Smooth muscle cell (in vitro differentiated cells): ENCODE measurements at regions not wholly inside any gene's neighbourhood (a gene's known extent, or its start where the extent isn't known, plus 50 kb on each side); places are given as distances from the start of the nearest gene placed in this dataset.

Experiments
- DNase-seq: peaks from one replicate; lab custom pipeline; 2025; ENCODE audit not compliant: unreplicated experiment; lab: John Stamatoyannopoulos, UW
- H2AFZ ChIP-seq: fragments of 200-600 bp; sonication (generic); 2 replicates; pipeline ENCODE4 v1.6.0; 2016; ENCODE audit warnings: antibody characterized with exemption, low read depth, mild to moderate bottlenecking
- H3F3A ChIP-seq: fragments of 200-600 bp; sonication (generic); 2 replicates; pipeline ENCODE4 v1.6.0; 2017; ENCODE audit warnings: antibody characterized with exemption, low read depth
- H3K27ac ChIP-seq: fragments of 200-600 bp; sonication (generic); 2 replicates; pipeline ENCODE4 v1.5.1; 2016; ENCODE audit warnings: low read depth, mild to moderate bottlenecking
- H3K27me3 ChIP-seq: fragments of 200-600 bp; sonication (generic); 2 replicates; pipeline ENCODE4 v1.6.1; 2016; ENCODE audit warnings: low read depth, mild to moderate bottlenecking
- H3K36me3 ChIP-seq: fragments of 200-600 bp; sonication (generic); 2 replicates; pipeline ENCODE4 v1.5.1; 2016; ENCODE audit warnings: low read depth
- H3K4me1 ChIP-seq: fragments of 200-600 bp; sonication (generic); 2 replicates; pipeline ENCODE4 v1.5.1; 2016; ENCODE audit warnings: low read depth
- H3K4me2 ChIP-seq: fragments of 200-600 bp; sonication (generic); 2 replicates; pipeline ENCODE4 v1.6.0; 2016; ENCODE audit warnings: mild to moderate bottlenecking
- H3K4me3 ChIP-seq: fragments of 200-600 bp; sonication (generic); 2 replicates; pipeline ENCODE4 v1.5.1; 2016; ENCODE audit warnings: mild to moderate bottlenecking
- H3K79me2 ChIP-seq: fragments of 200-600 bp; sonication (generic); 2 replicates; pipeline ENCODE4 v1.6.0; 2016; ENCODE audit warnings: low read depth, mild to moderate bottlenecking
- H3K9ac ChIP-seq: fragments of 200-600 bp; sonication (generic); 2 replicates; pipeline ENCODE4 v1.6.0; 2016; ENCODE audit warnings: low read depth
- H3K9me3 ChIP-seq: fragments of 200-600 bp; sonication (generic); replicated peaks from 2 replicates; pipeline ENCODE4 v1.5.1; 2016; ENCODE audit warnings: low read depth
- H4K20me1 ChIP-seq: fragments of 200-600 bp; sonication (generic); 2 replicates; pipeline ENCODE4 v1.6.0; 2016; ENCODE audit warnings: low read depth
- CTCF ChIP-seq: fragments of 200-600 bp; sonication (generic); IDR thresholded peaks from 2 replicates; pipeline ENCODE4 v1.5.1; 2017; ENCODE audit warnings: borderline replicate concordance, mild to moderate bottlenecking, antibody characterized with exemption; ENCODE audit not compliant: insufficient read depth, poor library complexity, severe bottlenecking
- WGBS: methylation state at CpG from one replicate; pipeline ENCODE4 v1.1.7; 2016; ENCODE audit warnings: low lambda C conversion rate; 5-methylcytosine and 5-hydroxymethylcytosine counted together

GRCh38 chr5:67476531-67476930 lies 279.9 kb upstream of the CD180 start:
- no peak for TF ChIP-seq CTCF
- H3K36me3 ChIP-seq: no peaks in the 10 kb centered on the region
- no peaks in the 10 kb centered on the region for H3K27me3 ChIP-seq

GRCh38 chr5:67475489-67475888 lies 278.9 kb upstream of the CD180 start:
- Histone ChIP-seq H3K36me3 (no peaks in the 10 kb centered on the region), H3K27ac (peak overlapping the region; percentile 81), H3K79me2 (no peaks in the 10 kb centered on the region), H2AFZ (no peak overlapping the region), H3K4me2 (peak overlapping the region; percentile 58), H3K4me3 (no peak overlapping the region), H4K20me1 (no peaks in the 10 kb centered on the region), H3K9ac (no peak overlapping the region), H3K4me1 (no peaks in the 10 kb centered on the region), H3K27me3 (no peaks in the 10 kb centered on the region), H3F3A (no peaks in the 10 kb centered on the region), H3K9me3 (no peaks in the 10 kb centered on the region)
- TF ChIP-seq CTCF: no peak
- WGBS: 88% methylated on average over 6 of the region's 6 CpGs
- no peak for DNase-seq

More at GRCh38 chr5:67476531-67476930, 279.9 kb upstream of the CD180 start:
- H3K9ac ChIP-seq: no peak overlapping the region
- peak overlapping the region; percentile 81 for H3K27ac ChIP-seq
- peak overlapping the region; percentile 58 for H3K4me2 ChIP-seq
- H4K20me1 ChIP-seq: no peaks in the 10 kb centered on the region
- no peak overlapping the region for H3K4me3 ChIP-seq
- H3K4me1 ChIP-seq: no peaks in the 10 kb centered on the region
- H3K79me2 ChIP-seq: no peaks in the 10 kb centered on the region
- H3K9me3 ChIP-seq: no peaks in the 10 kb centered on the region
- no peaks in the 10 kb centered on the region for H3F3A ChIP-seq
- no peak for DNase-seq
- peak overlapping the region; percentile 50 for H2AFZ ChIP-seq
- 13% methylated on average over 3 of the region's 3 CpGs for WGBS

- no peak for TF ChIP-seq CTCF
- no peak overlapping the region for H2AFZ ChIP-seq
- H3K36me3 ChIP-seq: no peaks in the 10 kb centered on the region
- no peak overlapping the region for H3K4me2 ChIP-seq
- H3K27me3 ChIP-seq: no peaks in the 10 kb centered on the region
- H3K9me3 ChIP-seq: no peaks in the 10 kb centered on the region
- no peaks in the 10 kb centered on the region for H3K4me1 ChIP-seq
- no peak overlapping the region for H3K4me3 ChIP-seq
- no peak for DNase-seq
- H3K9ac ChIP-seq: no peak overlapping the region
- no peaks in the 10 kb centered on the region for H3F3A ChIP-seq
- H3K27ac ChIP-seq: no peak overlapping the region
- H3K79me2 ChIP-seq: no peaks in the 10 kb centered on the region
- no peaks in the 10 kb centered on the region for H4K20me1 ChIP-seq
- WGBS: 96% methylated on average over 8 of the region's 8 CpGs
These were observed 278.1 kb upstream of the CD180 start for GRCh38 chr5:67474597-67475238.

- 79% methylated on average over 1 of the region's 1 CpG for WGBS
- Histone ChIP-seq H3K79me2 (no peaks in the 10 kb centered on the region), H3K27me3 (no peaks in the 10 kb centered on the region), H3K27ac (no peak overlapping the region), H3F3A (no peaks in the 10 kb centered on the region), H3K4me3 (no peak overlapping the region), H3K36me3 (no peaks in the 10 kb centered on the region), H4K20me1 (no peaks in the 10 kb centered on the region), H3K9ac (no peak overlapping the region), H3K4me1 (no peaks in the 10 kb centered on the region), H3K4me2 (no peak overlapping the region), H3K9me3 (no peaks in the 10 kb centered on the region), H2AFZ (no peak overlapping the region)
- no peak for DNase-seq
- no peak for TF ChIP-seq CTCF
These were observed 270.5 kb upstream of the CD180 start for GRCh38 chr5:67467110-67467509.
